Prostate gland (tissue), 2 donors: ENCODE measurements at regions not wholly inside any gene's neighbourhood (a gene's known extent, or its start where the extent isn't known, plus 50 kb on each side); places are given as distances from the start of the nearest gene placed in this dataset.

Source experiments
- CTCF ChIP-seq, 4 experiments: fragments of 200-600 bp in 2 of 4; fragments of 450-650 bp in 2 of 4; sonication (generic) in 2 of 4; IDR thresholded peaks; 1 replicate in 3 of 4; 2 replicates in 1 of 4; pipeline ENCODE4 v1.5.1; 2016 to 2019; ENCODE audit warnings: antibody characterized with exemption in 4 of 4, mild to moderate bottlenecking in 2 of 4, moderate library complexity in 2 of 4
- POLR2A ChIP-seq: fragments of 450-650 bp; IDR thresholded peaks from one replicate; pipeline ENCODE4 v1.6.1; 2016; ENCODE audit warnings: antibody characterized with exemption, mild to moderate bottlenecking
- POLR2AphosphoS5 ChIP-seq: sonication (generic); formaldehyde crosslinking; IDR thresholded peaks from one replicate; pipeline ENCODE4 v1.6.1; 2017; ENCODE audit warnings: antibody characterized with exemption

GRCh38 chr13:109384491-109385241 is 401.7 kb downstream of the IRS2 start:
- no peak for TF ChIP-seq CTCF (IDR thresholded peaks at IDR 0.05)
- TF ChIP-seq POLR2A: no peak
- no peak for TF ChIP-seq POLR2AphosphoS5
